WTC11 (cell line): ENCODE measurements at regions not wholly inside any gene's neighbourhood (a gene's known extent, or its start where the extent isn't known, plus 50 kb on each side); places are given as distances from the start of the nearest gene placed in this dataset.

Experiments
- ATAC-seq: fragments of 200-7000 bp; cut with Tn5 transposase; 2 replicates; pipeline ENCODE4 v1.10.0; 2021; ENCODE audit warnings: mild to moderate bottlenecking, moderate library complexity
- CTCF ChIA-PET: fragments of 300-600 bp; sonication (Branson Sonifier 250); formaldehyde crosslinking; loops from one replicate; lab custom pipeline; 2021; ENCODE audit warnings: antibody characterized with exemption; lab: Charles Lee
- POLR2A ChIA-PET: fragments of 350-600 bp; sonication (Branson Sonifier 250); formaldehyde crosslinking; loops from one replicate; lab custom pipeline; 2021; ENCODE audit warnings: antibody characterized with exemption; lab: Charles Lee
- DNase-seq: peaks from one replicate; pipeline ENCODE4 v3.0.0; 2021; ENCODE audit warnings: low spot score
- H3K27ac Mint-ChIP-seq: 2 replicates; pipeline ENCODE4 v1.8.0; 2021; ENCODE audit warnings: mixed read lengths
- H3K27me3 Mint-ChIP-seq: 2 replicates; pipeline ENCODE4 v1.8.0; 2021; ENCODE audit warnings: low read depth, mild to moderate bottlenecking, moderate library complexity, mixed read lengths
- H3K36me3 Mint-ChIP-seq: 2 replicates; pipeline ENCODE4 v1.8.0; 2021; ENCODE audit warnings: mixed read lengths
- H3K4me1 Mint-ChIP-seq: 2 replicates; pipeline ENCODE4 v1.8.0; 2022; ENCODE audit warnings: mixed read lengths
- H3K4me3 Mint-ChIP-seq: 2 replicates; pipeline ENCODE4 v1.8.0; 2021; ENCODE audit warnings: mild to moderate bottlenecking, moderate library complexity, mixed read lengths
- H3K9me3 Mint-ChIP-seq: 2 replicates; pipeline ENCODE4 v1.8.0; 2021; ENCODE audit warnings: mixed read lengths
- CREM ChIP-seq: sonication (generic); formaldehyde crosslinking; IDR thresholded peaks from 2 replicates; pipeline ENCODE4 v1.8.1; 2022; ENCODE audit warnings: mild to moderate bottlenecking, missing genetic modification reagents, moderate library complexity
- CTCF ChIP-seq: fragments of 200-600 bp; IDR thresholded peaks from 2 replicates; pipeline ENCODE4 v1.8.0; 2022; ENCODE audit warnings: antibody characterized with exemption
- E2F4 ChIP-seq: sonication (generic); formaldehyde crosslinking; IDR thresholded peaks from 2 replicates; pipeline ENCODE4 v1.8.1; 2022; ENCODE audit warnings: low read depth, mild to moderate bottlenecking, moderate library complexity, missing genetic modification reagents, borderline replicate concordance
- ELF4 ChIP-seq: sonication (generic); formaldehyde crosslinking; IDR thresholded peaks from 2 replicates; pipeline ENCODE4 v1.8.1; 2022; ENCODE audit warnings: low read depth, mild to moderate bottlenecking, moderate library complexity, missing genetic modification reagents
- ESRRA ChIP-seq: sonication (generic); formaldehyde crosslinking; IDR thresholded peaks from 2 replicates; pipeline ENCODE4 v1.8.1; 2022; ENCODE audit warnings: mild to moderate bottlenecking, missing genetic modification reagents, borderline replicate concordance
- JAZF1 ChIP-seq: fragments of 250-450 bp; sonication (Bioruptor Pico); IDR thresholded peaks from 2 replicates; pipeline ENCODE4 v1.9.0; 2021; ENCODE audit warnings: moderate library complexity, mild to moderate bottlenecking, inconsistent platforms
- JUN ChIP-seq: sonication (generic); formaldehyde crosslinking; IDR thresholded peaks from 2 replicates; pipeline ENCODE4 v1.8.0; 2023; ENCODE audit warnings: mild to moderate bottlenecking, missing genetic modification reagents
- KAT7 ChIP-seq: sonication (generic); formaldehyde crosslinking; IDR thresholded peaks from 2 replicates; pipeline ENCODE4 v1.8.1; 2023; ENCODE audit warnings: missing genetic modification reagents, mild to moderate bottlenecking, borderline replicate concordance
- MAX ChIP-seq: sonication (generic); formaldehyde crosslinking; IDR thresholded peaks from 2 replicates; pipeline ENCODE4 v1.8.0; 2022; ENCODE audit warnings: mild to moderate bottlenecking, missing genetic modification reagents
- NFATC4 ChIP-seq: fragments of 250-450 bp; sonication (Bioruptor Pico); IDR thresholded peaks from 2 replicates; pipeline ENCODE4 v1.9.0; 2021; ENCODE audit warnings: mild to moderate bottlenecking
- NFYB ChIP-seq: sonication (generic); formaldehyde crosslinking; conservative IDR thresholded peaks from 2 replicates; pipeline ENCODE4 v1.8.0; 2022; ENCODE audit warnings: low read depth, missing genetic modification reagents
- NR3C1 ChIP-seq: sonication (generic); formaldehyde crosslinking; conservative IDR thresholded peaks from 2 replicates; pipeline ENCODE4 v1.8.1; 2023; ENCODE audit warnings: low read depth, mild to moderate bottlenecking, missing genetic modification reagents
- OVOL2 ChIP-seq: fragments of 250-450 bp; sonication (Bioruptor Pico); IDR thresholded peaks from 2 replicates; pipeline ENCODE4 v1.9.0; 2021; ENCODE audit warnings: mild to moderate bottlenecking, borderline replicate concordance
- RORB ChIP-seq: fragments of 250-450 bp; sonication (Bioruptor Pico); IDR thresholded peaks from 2 replicates; pipeline ENCODE4 v1.9.0; 2021; ENCODE audit warnings: mild to moderate bottlenecking
- SP1 ChIP-seq: sonication (generic); formaldehyde crosslinking; conservative IDR thresholded peaks from 2 replicates; pipeline ENCODE4 v1.8.1; 2022; ENCODE audit warnings: missing genetic modification reagents
- TEAD1 ChIP-seq: sonication (generic); formaldehyde crosslinking; IDR thresholded peaks from 2 replicates; pipeline ENCODE4 v1.8.0; 2022; ENCODE audit warnings: mild to moderate bottlenecking, missing genetic modification reagents
- TP53 ChIP-seq: sonication (generic); formaldehyde crosslinking; IDR thresholded peaks from 2 replicates; pipeline ENCODE4 v1.8.1; 2023; ENCODE audit warnings: mild to moderate bottlenecking, missing genetic modification reagents
- ZNF232 ChIP-seq: sonication (generic); formaldehyde crosslinking; IDR thresholded peaks from 2 replicates; pipeline ENCODE4 v1.8.0; 2022; ENCODE audit warnings: mild to moderate bottlenecking, missing genetic modification reagents
- ZNF512 ChIP-seq: sonication (generic); formaldehyde crosslinking; IDR thresholded peaks from 2 replicates; pipeline ENCODE4 v1.8.1; 2022; ENCODE audit warnings: missing genetic modification reagents, borderline replicate concordance
- TF ChIP-seq, protein P1 (sequence below): sonication (generic); formaldehyde crosslinking; conservative IDR thresholded peaks from 2 replicates; pipeline ENCODE4 v1.8.1; 2022; ENCODE audit warnings: mild to moderate bottlenecking, missing genetic modification reagents

GRCh38 chr12:83386527-83387264 is 700.0 kb downstream of the TMTC2 start:
- ChIA-PET CTCF (no interaction called here), POLR2A (no interaction called here)
- DNase-seq (no peak), ATAC-seq (no peak)
- peaks cover 6% of the 10 kb centered on the region for H3K4me1 Mint-ChIP-seq
- no peak overlapping the region for H3K27ac Mint-ChIP-seq
- TF ChIP-seq RORB (CRISPR knock-in tag) (no peak), JAZF1 (no peak), ZNF232 (CRISPR knock-in tag) (no peak), CREM (CRISPR knock-in tag) (no peak), NFYB (no peak), TEAD1 (CRISPR knock-in tag) (no peak), TP53 (CRISPR knock-in tag) (no peak), OVOL2 (CRISPR knock-in tag) (no peak), ELF4 (CRISPR knock-in tag) (no peak), SP1 (CRISPR knock-in tag) (no peak), KAT7 (CRISPR knock-in tag) (no peak)
- H3K9me3 Mint-ChIP-seq = peaks cover 7% of the 10 kb centered on the region; the same call in 1 of the 2 replicates
- no peaks in the 10 kb centered on the region for H3K36me3 Mint-ChIP-seq
- H3K4me3 Mint-ChIP-seq = no peak overlapping the region
- H3K27me3 Mint-ChIP-seq = no peaks in the 10 kb centered on the region

DNA sequence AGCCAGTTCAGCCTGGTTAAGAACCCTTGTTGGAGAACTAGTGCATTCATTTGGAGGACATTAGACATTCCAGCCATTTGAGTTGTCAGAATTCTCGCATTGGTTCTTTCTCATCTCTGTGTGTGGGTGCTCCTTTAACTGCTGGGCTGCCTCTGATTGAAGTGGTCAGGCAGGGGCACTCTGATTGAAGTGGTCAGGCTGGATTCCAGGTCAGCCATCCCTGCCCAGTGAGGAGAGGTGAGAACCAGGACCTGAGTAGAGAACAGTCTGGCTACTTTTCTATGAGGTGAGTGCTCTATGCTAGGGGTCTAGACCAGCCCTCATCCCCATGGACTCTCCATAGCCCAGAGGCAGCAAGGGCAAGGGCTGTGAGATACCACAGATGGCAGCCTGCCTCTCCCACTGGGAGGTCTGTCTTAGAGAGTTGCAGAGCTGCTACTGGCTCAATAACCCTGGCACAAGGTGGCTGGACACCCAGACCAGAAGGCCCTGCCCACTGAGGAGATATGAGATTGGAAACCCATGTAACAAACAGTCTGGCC is 691.6 kb downstream of the TMTC2 start:
- ATAC-seq (no peak), DNase-seq (no peak)
- Mint-ChIP-seq H3K36me3 (peaks cover 4% of the 10 kb centered on the region; the same call in 1 of the 2 replicates), H3K27me3 (no peaks in the 10 kb centered on the region), H3K4me3 (no peak overlapping the region), H3K27ac (no peak overlapping the region), H3K9me3 (peaks cover 19% of the 10 kb centered on the region), H3K4me1 (peaks cover 18% of the 10 kb centered on the region)
- ChIA-PET POLR2A (no interaction called here), CTCF (no interaction called here)
- no peak for TF ChIP-seq JUN (CRISPR knock-in tag)
- no peak for TF ChIP-seq ESRRA (CRISPR knock-in tag)
- TF ChIP-seq ZNF512 (CRISPR knock-in tag) = no peak
- no peak for TF ChIP-seq NR3C1 (CRISPR knock-in tag)
- no peak for TF ChIP-seq CTCF
- TF ChIP-seq TEAD1 (CRISPR knock-in tag) = no peak
- TF ChIP-seq, protein P1, sequence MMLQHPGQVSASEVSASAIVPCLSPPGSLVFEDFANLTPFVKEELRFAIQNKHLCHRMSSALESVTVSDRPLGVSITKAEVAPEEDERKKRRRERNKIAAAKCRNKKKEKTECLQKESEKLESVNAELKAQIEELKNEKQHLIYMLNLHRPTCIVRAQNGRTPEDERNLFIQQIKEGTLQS (CRISPR knock-in tag) = no peak

GRCh38 chr12:83365317-83365716 is 678.6 kb downstream of the TMTC2 start:
- no peak for DNase-seq
- H3K36me3 Mint-ChIP-seq = no peaks in the 10 kb centered on the region
- ATAC-seq = peak; percentile 50; the same call in 1 of the 2 replicates
- no peaks in the 10 kb centered on the region for H3K27me3 Mint-ChIP-seq
- CTCF ChIA-PET = interaction anchor here (0.7 kb wide), 1 partner anchor 9 kb away, joined by 3 read pairs; no protein-coding TSS in a partner anchor
- POLR2A ChIA-PET = no interaction called here
- H3K9me3 Mint-ChIP-seq = peaks cover 8% of the 10 kb centered on the region
- H3K27ac Mint-ChIP-seq = no peak overlapping the region
- H3K4me1 Mint-ChIP-seq = peaks cover 23% of the 10 kb centered on the region
- no peak overlapping the region for H3K4me3 Mint-ChIP-seq
- no peak for TF ChIP-seq E2F4 (CRISPR knock-in tag)
- no peak for TF ChIP-seq MAX
- TF ChIP-seq NFATC4 = no peak
